ENCODE measurements at regions not wholly inside any gene's neighbourhood (a gene's known extent, or its start where the extent isn't known, plus 50 kb on each side); places are given as distances from the start of the nearest gene placed in this dataset.

DNA sequence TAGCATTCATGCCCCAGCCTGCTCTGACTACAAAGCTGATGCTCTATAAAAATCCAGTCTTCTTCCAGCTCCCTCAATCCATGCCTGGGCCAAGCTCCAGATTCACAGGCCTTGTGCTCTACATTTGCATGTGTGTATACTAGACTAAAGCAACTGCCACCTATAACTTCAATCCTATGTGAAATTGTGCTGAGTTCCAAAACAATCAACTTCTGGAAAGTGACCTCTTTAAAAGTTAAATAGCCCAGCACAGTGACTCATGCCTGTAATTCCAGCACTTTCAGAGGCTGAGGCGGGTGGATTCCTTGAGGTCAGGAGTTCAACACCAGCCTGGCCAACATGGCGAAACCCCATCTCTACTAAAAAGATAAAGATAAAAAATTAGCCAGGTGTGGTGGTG lies 114.3 kb upstream of the ZC3H12C start:
- DNase-seq, result no peak

DNA sequence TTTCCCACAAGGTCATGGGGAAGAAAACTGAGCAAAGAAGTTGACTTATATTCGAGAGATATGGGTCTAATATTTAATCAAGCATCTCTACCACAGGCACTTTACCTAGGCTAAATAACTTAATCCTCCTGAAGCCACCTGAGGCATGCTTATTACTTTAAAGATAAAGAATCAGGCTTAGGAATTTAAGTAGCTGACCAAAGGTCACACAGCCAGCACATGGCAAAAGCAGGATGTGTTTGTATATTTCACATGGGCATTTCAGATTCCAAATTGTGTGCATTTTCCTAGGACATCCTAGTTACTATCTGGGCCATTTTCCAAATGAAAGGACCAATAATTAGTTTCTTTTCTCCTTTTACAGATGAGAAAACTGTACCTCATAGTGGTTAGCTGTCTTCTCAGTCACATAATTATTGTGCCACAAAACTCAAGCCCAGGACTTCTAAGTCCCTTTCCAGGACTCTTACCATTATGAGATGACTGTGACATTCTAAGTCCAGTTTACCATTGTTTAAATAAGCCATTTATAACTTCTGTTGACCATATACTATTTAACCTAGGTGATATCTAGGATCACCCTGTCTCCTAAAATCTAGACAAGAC lies 112.1 kb upstream of the ZC3H12C start:
- DNase-seq, result no peak

DNA sequence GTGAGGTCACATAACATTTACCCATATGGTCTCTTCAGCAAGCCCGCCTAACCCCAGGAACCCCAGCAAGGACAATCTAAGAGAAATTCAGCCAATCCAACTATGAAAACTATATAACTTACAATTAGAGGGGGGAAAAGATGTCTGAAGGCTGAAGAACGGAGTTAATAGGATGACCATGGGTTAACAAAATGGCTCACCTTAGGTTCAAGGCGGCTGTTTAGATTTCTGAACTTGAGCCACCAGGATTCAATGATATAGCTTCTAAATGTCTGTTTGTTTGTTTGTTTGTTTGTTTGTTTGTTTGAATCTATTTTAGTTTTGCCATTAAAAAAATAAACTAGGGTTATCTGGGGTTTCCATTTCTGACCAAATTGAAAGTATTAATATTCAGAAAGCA lies 109.8 kb upstream of the ZC3H12C start:
- DNase-seq, result no peak

DNA sequence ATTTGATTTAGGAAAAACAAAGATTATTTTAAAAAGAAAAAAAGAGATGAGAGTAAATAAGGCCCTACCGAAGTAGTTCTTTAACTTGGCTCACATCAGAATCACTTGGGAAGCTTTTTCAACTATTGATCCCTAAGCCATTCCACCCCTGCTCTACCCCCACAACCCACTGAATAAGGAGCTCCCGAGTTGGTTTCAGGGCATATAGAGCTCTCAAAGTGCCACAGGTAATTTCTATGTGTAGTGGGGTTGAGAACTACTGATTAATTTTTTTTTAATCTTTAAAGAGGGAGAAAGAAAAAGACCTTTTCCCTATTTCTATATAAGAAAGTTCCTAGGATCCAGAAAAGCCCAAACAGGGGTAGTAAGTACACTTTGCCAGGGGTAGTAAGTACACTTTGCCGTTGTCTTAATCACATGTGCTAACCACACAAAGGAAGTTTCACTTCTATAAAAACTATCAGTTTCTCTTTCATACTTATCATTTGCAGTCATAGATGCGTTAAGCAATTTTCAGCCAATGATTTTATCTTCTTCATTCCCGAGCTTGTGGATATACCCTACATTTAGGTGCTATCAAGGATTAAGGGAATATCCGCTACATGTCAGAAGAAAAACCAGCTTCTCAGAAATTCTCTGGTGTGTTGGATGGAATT lies 108.4 kb upstream of the ZC3H12C start:
- no peak for DNase-seq

DNA sequence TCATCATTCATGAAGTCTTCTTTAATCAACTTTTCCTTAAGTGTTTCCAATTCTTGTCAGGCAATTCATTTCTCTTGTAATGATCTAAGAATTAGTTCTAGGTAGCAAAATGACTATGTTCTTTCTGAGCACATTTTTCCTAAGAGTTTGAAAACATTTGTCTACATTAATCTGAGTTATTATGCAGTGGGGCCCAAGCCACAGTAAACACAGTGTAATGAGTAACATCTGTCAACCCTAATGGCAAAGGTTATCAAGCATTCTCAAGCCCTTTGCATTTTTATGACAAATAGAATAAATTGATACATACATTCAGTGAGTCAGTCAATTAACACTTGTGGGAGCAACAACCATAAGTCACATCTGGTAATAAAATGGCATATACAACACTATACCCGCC lies 106.7 kb upstream of the ZC3H12C start:
- DNase-seq, result no peak

DNA sequence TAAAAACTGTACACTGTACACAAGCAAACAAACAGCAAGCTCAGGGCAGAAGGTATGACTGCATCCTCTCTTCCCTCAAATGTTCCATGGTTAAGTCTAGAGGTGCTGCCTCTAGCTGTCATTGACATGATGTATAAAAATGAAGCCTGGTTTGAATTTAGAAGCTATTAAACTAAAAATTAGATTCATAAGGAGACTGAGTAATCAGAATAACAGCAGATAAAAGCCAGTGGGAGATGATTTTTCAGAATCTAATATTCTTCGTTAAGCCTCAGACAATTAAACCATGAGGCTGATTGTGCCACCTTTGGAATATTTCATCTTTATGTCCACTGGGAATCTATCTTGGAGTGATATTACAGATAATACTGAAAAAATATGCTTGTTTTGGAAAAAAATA lies 101.4 kb upstream of the ZC3H12C start:
- DNase-seq, result no peak

DNA sequence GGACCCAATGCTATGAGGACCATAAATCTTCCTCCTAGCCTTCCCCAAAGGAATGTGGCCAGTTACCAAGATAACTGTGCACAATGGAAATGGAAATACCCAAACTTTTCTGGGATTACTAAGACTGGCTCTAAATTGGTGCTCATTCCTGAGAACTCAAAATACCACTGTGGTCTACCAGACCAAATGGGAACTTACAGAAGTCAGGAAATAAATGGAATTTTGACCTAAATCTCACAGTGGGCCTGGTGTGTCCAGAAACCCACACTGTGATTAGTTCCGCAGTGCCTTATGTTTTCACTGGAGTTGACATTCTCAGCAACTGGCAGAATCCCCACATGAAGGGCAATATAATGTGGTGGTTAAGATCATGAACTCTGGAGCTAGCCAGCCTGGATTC lies 99.4 kb upstream of the ZC3H12C start:
- no peak for DNase-seq

DNA sequence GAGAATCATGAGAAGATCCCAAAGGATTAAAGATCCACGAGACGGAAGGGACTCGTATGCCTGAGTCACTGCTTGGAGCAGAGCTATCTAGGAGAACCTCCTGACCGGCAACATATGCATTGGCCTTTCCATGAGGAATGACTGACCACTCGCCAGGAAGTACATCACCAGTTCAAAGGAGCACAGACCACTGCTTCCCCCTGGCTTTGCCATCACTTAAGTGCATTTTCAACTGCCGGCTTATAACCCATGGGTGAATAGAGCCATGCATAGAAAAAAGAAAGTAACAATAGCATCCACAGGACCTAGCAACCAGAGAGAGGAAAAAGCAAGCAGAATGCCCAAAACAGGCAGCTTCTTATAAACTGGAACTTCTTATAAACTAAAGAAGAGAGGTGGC lies 98.3 kb upstream of the ZC3H12C start:
- no peak for DNase-seq

DNA sequence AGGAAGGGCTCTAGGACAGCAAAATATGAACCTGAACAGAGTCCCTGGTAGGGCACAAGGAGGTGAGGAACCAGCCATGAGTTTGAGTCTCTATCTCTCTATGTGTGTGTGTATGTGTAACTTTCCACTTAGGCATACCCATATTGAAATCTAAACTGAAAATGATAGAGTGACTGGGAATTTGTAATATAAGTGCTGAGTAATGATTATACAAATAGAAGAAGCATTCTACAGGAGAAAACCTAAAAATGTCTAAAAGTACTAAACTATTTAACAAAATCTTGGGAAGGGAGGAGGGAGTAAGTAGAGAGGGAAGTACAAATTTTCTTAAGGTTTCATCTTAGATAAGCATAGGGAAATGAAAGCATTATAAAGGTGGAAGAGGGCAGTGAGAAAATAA lies 97.1 kb upstream of the ZC3H12C start:
- DNase-seq, result no peak

DNA sequence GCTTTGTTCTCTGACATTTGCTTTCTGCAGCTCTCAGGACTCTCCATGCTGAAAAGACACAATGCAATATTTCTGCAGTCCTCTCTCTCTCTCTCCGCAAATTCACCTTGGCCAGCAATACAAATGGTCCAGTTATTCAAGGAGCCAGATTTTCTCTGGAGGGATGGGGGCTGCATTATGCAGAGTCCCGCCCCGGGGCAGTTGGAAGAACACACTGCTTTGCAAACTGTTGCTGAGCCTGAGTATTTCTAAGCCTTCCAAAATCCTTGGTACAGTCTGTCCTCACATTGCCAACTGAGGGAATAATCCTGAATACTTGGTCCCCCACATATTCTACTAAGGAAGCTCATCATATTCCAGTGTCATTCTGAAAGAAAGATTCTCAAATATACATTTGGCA lies 94.3 kb upstream of the ZC3H12C start:
- DNase-seq, result no peak

DNA sequence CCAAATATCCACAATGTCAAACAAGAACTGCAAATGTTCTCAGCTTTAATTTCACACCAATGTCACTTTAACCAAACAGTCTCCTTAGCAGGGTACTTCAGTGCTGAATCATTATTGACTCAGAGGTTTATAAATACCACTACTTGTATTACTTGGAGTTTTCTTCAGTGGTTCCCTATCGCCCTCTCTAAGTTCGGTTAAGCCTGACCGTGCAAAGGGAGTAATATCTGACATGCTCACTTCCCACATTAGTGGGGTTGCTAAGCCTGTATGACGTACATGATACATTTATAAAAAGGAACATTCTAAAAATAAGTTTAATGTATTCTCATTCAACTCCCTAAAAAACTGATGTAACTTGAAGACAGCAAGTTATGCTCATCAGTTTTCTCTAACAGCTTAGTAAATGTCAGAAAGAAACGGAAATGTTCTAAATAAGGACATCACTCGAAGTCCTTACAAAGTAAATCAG lies 93.1 kb upstream of the ZC3H12C start:
- peak; percentile 96 for DNase-seq

DNA sequence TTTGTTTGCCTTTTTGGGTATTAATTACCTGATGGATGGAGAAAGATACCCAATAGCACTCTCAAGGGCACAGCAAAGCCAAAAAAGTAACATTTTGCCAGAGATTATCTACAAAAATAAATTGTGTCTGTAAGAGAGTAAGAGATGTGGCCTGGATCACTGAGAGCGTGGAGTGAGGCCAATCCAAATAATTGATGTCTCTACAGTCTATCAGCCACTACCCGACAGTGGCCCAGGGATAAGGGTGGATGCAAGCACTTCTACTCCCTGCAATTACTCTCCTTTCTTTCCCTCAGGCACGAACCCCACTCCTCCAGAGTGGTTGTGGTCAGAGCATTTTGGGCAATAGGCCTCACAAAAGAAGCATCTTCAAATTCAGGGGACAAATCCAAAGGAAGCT lies 92.3 kb upstream of the ZC3H12C start:
- peak; percentile 51 for DNase-seq

DNA sequence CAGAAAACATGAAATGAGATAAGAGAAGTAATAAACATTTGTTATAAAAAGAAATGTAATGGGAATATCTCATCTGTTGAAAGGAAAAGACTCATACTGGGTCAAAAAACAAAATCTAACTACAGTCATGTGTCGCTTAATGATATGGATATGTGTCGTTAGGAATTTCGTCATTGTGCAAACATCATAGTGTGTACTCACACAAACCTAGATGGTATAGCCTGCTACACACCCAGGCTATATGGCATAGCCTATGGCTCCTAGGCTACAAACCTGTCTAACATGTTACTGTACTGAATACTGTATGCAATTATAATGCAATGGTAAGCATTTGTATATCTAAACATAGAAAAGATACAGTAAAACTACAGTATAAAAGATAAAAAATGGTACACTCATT lies 89.8 kb upstream of the ZC3H12C start:
- no peak for DNase-seq

DNA sequence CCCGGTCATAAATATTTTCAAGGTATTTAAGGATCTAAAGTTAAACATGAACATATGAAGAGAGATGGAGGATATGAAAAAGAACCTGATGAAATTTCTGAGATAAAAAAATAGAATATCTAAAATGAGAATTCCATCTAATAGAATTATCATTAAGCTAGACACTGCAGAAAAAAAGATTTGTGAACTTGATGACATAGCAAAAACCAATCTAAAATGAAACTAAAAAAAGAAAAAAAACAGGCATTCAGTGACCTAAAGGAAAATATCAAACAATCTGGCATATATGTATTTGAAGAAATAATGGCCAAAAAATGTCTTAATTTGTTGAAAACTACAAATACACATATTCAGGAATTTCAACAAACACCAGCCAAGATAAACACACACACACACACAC lies 81.6 kb upstream of the ZC3H12C start:
- DNase-seq, result no peak

DNA sequence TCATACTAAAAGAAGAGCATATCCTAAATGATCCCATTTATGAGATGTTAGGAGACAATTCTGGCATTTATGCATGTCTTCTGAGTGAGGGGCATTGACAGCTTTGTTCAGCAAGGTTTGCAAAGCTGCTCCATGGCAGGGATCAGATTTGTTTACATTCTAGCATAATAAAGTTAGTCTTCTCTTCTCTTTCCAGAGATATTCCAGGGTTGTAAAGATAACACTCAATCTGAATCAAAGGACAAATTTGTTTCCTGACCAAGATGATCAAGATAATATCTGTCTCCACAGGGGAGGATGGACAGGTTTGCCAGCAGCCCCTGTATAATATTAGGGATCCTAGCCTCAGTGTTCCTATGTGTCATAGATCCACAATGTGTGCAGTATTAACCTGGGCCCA lies 77.5 kb upstream of the ZC3H12C start:
- DNase-seq, result no peak

DNA sequence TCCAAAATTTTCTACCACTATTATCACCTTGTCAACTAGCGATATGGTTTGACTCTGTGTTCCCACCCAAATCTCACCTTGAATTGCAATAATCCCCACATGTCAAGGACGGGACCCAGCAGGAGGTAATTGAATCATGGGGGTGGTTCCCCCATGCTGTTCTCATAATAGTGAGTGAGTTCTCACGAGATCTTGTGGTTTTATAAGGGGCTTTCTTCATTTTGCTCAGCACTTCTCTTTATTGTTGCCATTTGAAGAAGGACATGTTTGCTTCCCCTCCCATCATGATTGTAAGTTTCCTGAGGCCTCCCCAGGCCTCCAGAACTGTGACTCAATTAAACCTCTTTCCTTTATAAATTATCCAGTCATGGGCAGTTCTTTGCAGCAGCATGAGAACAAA lies 73.5 kb upstream of the ZC3H12C start:
- no peak for DNase-seq

DNA sequence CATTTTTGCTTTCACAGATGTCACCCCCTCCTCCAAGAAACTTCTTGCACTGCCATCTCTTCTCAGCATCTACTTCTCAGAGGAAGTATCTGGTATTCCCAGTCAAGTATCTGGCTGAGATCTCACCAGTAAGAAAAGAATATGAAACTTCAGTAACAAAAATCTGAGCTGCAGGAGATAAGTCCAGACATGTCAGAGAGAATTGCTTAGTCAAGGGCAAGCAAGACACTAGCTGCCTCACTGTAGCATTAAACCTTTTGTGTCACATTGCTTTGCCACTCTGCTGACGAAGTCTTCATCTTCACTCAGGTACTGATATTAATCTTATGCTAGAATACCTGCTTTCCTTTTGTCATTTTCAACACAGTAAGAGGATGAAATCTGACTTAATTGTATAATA lies 70.6 kb upstream of the ZC3H12C start:
- no peak for DNase-seq

DNA sequence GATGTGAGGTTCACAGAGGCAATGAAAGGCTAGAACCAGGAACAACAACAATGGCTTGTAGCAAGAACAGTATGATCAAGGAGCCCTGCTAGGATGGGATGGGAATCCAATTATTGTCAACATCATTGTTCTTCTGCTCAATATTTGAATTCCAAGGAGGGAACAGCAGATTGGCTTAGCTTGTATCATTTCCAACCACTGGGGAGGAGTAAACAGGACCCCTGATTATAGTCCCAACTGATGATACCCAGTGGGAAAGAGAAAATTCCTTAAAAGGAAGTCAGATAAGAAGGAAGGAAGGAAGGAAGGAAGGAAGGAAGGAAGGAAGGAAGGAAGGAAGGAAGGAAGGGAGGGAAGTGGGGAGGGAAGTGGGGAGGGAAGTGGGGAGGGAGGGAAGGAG lies 69.5 kb upstream of the ZC3H12C start:
- no peak for DNase-seq

DNA sequence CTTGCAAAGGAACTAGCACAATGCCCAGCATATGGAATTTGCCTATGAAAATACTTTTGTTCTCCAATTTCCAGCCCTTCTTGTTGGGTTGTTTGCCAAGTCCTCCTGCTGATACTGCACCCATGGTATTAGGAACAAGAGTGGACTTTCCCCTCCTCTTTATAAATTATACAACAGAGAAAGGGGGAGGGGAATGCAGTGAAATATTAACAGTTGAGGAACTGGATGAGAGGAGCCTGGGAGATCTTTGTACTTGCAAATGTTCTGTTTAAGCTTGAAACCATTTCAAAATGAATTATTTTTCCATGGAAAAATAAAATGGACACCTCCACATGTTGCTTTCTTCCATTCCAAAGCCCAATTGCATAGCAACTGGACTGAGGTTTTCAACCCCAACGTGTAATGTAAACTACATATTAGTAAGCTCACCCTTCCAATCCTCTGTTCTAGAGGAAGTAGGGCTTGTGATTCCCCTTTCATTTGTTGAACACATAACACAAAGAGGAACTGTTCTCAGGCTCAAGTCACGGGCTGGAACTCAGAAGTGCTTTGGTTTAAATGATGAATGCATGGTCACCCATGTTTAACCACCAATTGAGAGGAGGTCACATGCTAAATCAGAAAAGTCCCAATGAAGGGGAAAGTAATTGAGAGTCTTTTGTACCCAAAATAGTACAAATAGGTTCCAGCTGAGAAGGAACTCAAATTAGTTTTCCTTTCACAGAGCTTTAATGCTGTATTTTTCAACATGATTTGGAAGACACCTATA lies 66.2 kb upstream of the ZC3H12C start:
- no peak for DNase-seq

DNA sequence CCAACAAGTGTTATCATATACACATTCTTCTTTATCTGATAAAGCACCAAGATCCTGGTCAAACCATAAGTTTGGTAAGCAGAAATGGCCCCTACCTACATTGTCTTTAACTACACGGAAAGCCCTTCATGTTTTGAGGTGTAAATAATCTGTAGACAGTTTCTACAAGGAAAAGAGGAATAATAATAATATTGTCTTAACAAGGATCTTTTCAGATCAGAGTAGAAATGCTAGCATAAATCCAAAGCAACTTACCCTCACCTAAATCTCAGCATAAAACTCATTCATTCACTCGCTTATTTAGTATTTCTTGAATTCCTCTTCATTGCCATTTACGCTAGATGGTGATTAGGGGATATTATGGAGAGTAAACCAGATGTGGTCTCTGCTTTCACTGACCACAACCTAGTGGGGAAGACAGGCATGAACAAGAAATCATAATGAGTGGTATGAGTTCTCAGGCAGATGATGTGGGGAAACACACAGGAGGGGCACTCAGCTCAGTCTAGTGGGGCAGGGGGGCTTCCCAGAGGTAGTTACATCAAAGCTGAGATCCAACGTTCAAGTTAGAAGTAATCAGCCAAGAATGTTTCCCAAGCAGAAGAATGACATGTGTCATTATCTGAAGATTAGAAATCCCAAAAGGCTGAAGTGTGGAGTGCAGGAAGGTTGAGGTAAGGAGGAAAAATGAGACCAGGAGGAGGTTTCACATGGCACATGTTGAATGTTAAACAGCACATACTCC lies 65.4 kb upstream of the ZC3H12C start:
- no peak for DNase-seq

DNA sequence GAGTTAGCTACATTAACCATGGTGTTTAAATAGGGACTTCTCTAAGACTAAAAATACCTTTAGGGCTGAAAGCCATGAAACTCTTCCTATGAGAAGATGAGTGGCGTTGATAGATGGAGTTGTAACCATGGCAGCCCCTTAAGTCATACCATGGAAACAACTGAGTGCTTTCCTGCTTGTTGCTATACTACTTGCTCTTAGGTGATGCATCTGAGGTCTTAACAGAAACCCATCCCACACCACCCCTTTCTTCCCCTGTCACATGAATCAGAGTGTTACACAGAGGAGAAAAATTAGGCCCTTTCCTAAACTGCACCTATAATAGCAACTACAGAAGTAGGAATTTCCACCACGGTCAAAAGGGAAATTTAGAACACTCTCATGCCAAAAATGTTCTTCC lies 64.3 kb upstream of the ZC3H12C start:
- DNase-seq, result no peak

DNA sequence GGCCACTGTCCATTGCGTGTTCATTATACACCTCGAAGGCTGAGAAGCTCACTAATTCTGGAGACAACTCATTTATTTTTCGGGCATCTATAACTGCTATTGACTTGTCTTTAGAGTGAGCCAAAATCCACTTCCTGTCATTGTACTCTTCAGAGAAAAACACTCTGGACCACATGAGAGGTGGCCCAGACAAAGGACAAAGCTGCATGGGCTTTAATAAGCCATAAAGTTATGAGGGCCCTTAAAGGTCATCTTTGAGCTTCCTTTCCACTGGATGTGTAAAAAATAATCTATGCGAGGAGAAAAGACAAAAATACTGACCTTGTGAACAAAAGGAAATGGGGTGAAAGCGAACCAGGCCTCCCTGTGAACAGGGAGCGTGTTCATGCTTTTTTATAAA lies 63.5 kb upstream of the ZC3H12C start:
- peak; percentile 13 for DNase-seq

DNA sequence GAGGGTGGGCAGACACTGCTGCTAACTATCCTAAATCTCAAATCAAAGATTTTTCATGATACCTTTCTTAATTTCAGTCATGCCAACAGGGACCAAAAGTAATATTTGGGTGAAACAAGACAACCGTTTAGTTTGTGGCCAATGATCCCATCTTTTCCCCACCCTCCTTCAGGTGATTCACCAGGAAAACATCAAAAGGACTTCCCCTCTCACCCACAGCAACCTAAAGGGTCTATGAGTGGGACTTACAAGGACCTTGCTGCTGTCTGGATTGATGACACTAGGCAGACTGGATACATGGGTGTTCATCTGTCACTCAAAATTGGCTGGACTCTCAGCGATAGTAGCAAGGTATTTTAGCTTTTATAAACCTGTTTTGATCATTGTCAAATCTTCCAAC lies 62.0 kb upstream of the ZC3H12C start:
- no peak for DNase-seq

DNA sequence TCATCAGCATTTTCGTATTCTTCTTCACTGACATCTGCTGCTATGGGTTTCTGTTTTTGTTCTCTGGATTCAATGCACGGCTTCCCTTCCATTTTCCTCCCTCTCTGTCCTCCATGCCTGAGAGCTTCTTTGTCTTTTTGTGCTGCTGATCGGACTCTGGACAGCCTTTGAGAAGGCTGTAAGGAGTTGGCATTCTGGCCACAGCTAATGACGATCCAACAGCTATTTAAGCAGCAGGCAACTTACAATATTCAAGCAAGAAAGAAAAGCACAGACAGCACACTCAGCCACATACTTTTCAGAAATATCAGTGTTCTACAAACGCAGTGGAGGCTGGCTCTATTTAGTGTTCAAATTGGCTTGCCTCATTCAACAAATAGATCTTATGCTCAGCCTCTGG lies 60.9 kb upstream of the ZC3H12C start:
- no peak for DNase-seq
